Mucosa of rectum (tissue), 2 donors: ENCODE measurements at regions not wholly inside any gene's neighbourhood (a gene's known extent, or its start where the extent isn't known, plus 50 kb on each side); places are given as distances from the start of the nearest gene placed in this dataset.
"Not testable (repeated sequence)": the region's sequence is repeated elsewhere in the genome, so short reads cannot be mapped to it uniquely, and the experiment has no call there.

ENCODE experiments used
- H3K27ac ChIP-seq, 2 donors: one replicate each; pipeline ENCODE4 v1.7.0; 2013; ENCODE audit warnings: inconsistent platforms in 2 of 2, low read depth in 2 of 2, low read length in 2 of 2
- H3K27me3 ChIP-seq, 2 donors: one replicate each; pipeline ENCODE4 v1.7.0; 2013; ENCODE audit warnings: low read length in 2 of 2; ENCODE audit not compliant: control insufficient read depth in 2 of 2, insufficient read depth in 2 of 2
- H3K36me3 ChIP-seq, 2 donors: one replicate each; pipeline ENCODE4 v1.7.0; 2013; ENCODE audit warnings: low read length in 2 of 2; ENCODE audit not compliant: control insufficient read depth in 2 of 2, insufficient read depth in 2 of 2
- H3K4me1 ChIP-seq, 2 donors: one replicate each; pipeline ENCODE4 v1.7.0; 2013; ENCODE audit warnings: low read length in 2 of 2, mild to moderate bottlenecking in 1 of 2; ENCODE audit not compliant: control insufficient read depth in 2 of 2, insufficient read depth in 2 of 2
- H3K4me3 ChIP-seq, 2 donors: one replicate each; pipeline ENCODE4 v1.7.0; 2013; ENCODE audit warnings: low read length in 2 of 2
- H3K9ac ChIP-seq, 2 donors: one replicate each; pipeline ENCODE4 v1.7.0; 2013; ENCODE audit warnings: low read length in 2 of 2, low read depth in 1 of 2, mild to moderate bottlenecking in 1 of 2
- H3K9me3 ChIP-seq, 2 donors: one replicate each; pipeline ENCODE4 v1.7.0; 2013; ENCODE audit warnings: low read length in 2 of 2; ENCODE audit not compliant: control insufficient read depth in 2 of 2
- donor health status: healthy.
- donor health status: Normal muscosa, but diverticular disease.

DNA sequence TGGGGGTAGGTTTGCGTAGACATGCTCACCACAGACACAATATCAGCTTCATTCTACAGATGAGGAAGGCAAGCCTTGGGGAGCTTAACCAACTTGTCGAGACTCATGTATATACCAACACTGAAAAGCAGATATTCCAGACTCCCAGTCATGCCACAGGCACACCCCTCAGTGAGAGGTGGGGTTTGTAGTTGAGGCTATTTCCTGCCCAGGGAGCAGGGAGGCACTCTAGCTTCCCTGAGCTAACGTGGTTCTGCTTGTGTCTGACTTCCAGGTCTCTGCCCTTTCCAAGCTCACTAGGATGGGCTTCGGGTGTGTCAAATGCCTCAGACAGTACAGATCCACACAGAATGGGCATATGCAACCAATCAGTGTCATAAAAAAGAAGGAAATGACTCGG lies 122.3 kb upstream of the RUNX1 start:
- no peaks in the 10 kb centered on the region for H3K27me3 ChIP-seq
- H3K4me1 ChIP-seq = no peaks in the 10 kb centered on the region
- no peak overlapping the region for H3K9ac ChIP-seq
- no peaks in the 10 kb centered on the region for H3K9me3 ChIP-seq
- no peak overlapping the region for H3K4me3 ChIP-seq
- no peak overlapping the region for H3K27ac ChIP-seq
- no peaks in the 10 kb centered on the region for H3K36me3 ChIP-seq

DNA sequence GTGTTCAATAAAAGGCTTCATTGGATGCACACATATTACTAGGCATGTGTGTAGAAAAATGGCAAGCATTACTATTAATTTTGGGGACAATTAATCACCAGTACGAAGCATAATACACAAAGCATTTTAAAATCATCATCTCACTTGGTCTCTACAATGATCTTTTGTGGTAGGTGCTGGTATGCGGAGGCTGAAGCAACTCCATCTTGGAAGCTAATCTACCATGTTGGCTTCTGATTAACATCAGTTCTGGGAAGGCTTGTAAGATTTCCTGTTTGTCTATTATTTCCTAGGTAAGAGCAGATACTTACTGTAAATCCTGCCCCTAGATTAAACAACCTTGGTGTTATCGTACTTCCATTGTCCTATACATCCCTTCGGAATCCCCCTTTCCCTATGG lies 121.7 kb upstream of the RUNX1 start:
- Histone ChIP-seq H3K27ac (no peak overlapping the region), H3K4me3 (no peak overlapping the region), H3K9me3 (no peaks in the 10 kb centered on the region), H3K27me3 (no peaks in the 10 kb centered on the region), H3K4me1 (no peaks in the 10 kb centered on the region), H3K9ac (no peak overlapping the region), H3K36me3 (no peaks in the 10 kb centered on the region)

DNA sequence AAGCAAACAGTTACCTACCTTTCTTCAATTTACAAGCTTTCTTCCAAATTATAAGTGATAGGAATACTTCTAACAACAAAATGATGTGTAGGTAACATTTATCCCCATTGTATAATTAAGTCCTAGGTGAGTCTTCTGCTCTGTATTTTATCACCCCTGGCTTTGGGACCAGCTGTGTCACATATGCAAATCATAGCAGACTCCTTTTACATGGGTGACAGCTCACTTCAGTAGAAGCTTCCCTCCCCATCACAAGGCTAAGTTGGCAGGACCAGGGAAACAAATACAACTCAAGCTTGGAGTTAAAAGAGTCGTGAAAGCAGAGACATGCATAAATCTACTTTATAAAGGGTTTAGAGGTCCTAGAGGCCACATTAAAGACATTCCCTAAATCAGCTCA lies 121.1 kb upstream of the RUNX1 start:
- no peak overlapping the region for H3K9ac ChIP-seq
- no peaks in the 10 kb centered on the region for H3K9me3 ChIP-seq
- H3K4me3 ChIP-seq = no peak overlapping the region
- H3K27ac ChIP-seq = no peak overlapping the region
- no peaks in the 10 kb centered on the region for H3K4me1 ChIP-seq
- no peaks in the 10 kb centered on the region for H3K36me3 ChIP-seq
- H3K27me3 ChIP-seq = no peaks in the 10 kb centered on the region

DNA sequence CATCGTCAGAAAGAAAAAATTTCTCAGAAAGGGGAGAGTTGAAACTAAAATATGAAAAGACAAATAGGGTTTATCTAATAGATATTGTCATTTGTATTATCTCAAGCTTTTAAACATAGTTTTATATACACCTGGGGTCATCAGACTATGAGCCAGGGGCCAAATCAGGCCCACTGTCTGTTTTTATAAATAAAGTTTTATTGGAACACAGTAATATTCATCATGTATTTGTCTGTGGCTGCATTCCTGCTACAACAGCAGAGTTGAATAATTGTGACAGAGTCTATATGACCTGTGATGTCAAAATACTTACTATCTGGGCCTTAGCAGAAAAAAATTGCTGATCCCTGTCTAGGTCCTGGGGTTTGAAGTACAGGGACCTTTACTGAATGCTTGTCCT lies 120.5 kb upstream of the RUNX1 start:
- Histone ChIP-seq H3K36me3 (no peaks in the 10 kb centered on the region), H3K27ac (no peak overlapping the region), H3K4me1 (no peaks in the 10 kb centered on the region)

GRCh38 chr21:35168735-35169134 lies 119.6 kb upstream of the RUNX1 start:
- Histone ChIP-seq H3K9me3 (no peaks in the 10 kb centered on the region), H3K36me3 (no peaks in the 10 kb centered on the region), H3K27ac (no peak overlapping the region), H3K4me3 (no peak overlapping the region), H3K9ac (no peak overlapping the region), H3K27me3 (no peaks in the 10 kb centered on the region), H3K4me1 (no peaks in the 10 kb centered on the region)

More for the DNA sequence above, 120.5 kb upstream of the RUNX1 start:
- Histone ChIP-seq H3K9me3 (no peaks in the 10 kb centered on the region), H3K27me3 (no peaks in the 10 kb centered on the region), H3K9ac (no peak overlapping the region), H3K4me3 (no peak overlapping the region)

DNA sequence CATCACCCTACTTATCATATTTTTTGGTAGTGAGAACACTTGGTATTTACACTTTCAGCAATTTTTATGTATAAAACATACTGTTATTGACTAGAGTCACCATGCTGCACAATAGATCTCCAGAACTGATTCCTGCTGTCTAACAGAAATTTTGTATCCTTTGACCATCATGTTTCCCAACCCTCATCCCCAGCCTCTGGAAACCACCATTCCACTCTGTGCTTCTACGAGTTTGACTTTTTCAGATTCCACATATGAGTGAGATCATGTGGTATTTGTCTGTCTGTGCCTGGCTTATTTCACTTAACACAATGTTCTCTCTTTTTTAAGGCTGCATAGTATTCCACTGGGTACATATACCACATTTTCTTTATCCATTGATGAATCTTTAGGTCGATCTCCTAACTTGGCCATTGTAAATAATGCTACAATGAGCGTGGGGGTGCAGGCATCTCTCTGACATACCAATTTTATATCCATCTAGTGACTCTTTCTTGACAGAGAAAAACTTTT lies 115.9 kb upstream of the RUNX1 start:
- Histone ChIP-seq H3K4me1 (no peaks in the 10 kb centered on the region), H3K27me3 (no peaks in the 10 kb centered on the region), H3K4me3 (no peak overlapping the region), H3K9ac (no peak overlapping the region), H3K9me3 (no peaks in the 10 kb centered on the region), H3K27ac (no peak overlapping the region), H3K36me3 (no peaks in the 10 kb centered on the region)

DNA sequence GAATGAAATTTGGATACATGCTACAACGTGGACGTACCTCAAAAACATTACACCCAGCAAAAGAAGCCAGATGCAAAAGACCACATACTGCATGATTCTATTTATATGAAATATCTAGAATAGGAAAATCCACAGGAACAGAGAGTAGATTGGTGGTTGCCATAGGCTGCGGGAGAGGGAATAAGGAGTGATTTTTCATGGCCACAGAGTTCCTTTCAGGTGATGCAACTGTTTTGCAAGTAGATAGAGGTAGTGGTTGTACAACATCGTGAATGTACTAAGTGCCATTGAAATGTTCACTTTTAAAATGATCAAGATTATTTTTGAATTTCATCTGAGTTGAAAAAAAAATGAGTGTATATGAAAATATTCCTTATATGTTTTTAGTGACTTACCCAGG lies 115.3 kb upstream of the RUNX1 start:
- H3K9me3 ChIP-seq = no peaks in the 10 kb centered on the region
- no peaks in the 10 kb centered on the region for H3K36me3 ChIP-seq
- no peaks in the 10 kb centered on the region for H3K4me1 ChIP-seq
- no peak overlapping the region for H3K27ac ChIP-seq
- no peaks in the 10 kb centered on the region for H3K27me3 ChIP-seq
- H3K9ac ChIP-seq = no peak overlapping the region
- no peak overlapping the region for H3K4me3 ChIP-seq

- Histone ChIP-seq H3K9ac (no peak overlapping the region), H3K27ac (no peak overlapping the region), H3K27me3 (no peaks in the 10 kb centered on the region)
These were observed 114.3 kb upstream of the RUNX1 start for GRCh38 chr21:35163411-35163810.

GRCh38 chr21:35162831-35163230 lies 113.7 kb upstream of the RUNX1 start:
- H3K27me3 ChIP-seq = no peaks in the 10 kb centered on the region
- no peaks in the 10 kb centered on the region for H3K36me3 ChIP-seq
- no peak overlapping the region for H3K27ac ChIP-seq
- no peaks in the 10 kb centered on the region for H3K4me1 ChIP-seq
- H3K9ac ChIP-seq = no peak overlapping the region
- H3K4me3 ChIP-seq = no peak overlapping the region
- H3K9me3 ChIP-seq = peaks cover 0 to 4% of the 10 kb centered on the region in 2 donors

More at GRCh38 chr21:35163411-35163810, 114.3 kb upstream of the RUNX1 start:
- no peaks in the 10 kb centered on the region for H3K9me3 ChIP-seq
- no peak overlapping the region for H3K4me3 ChIP-seq
- H3K36me3 ChIP-seq = no peaks in the 10 kb centered on the region
- no peaks in the 10 kb centered on the region for H3K4me1 ChIP-seq

GRCh38 chr21:35159881-35160280 lies 110.8 kb upstream of the RUNX1 start:
- H3K27ac ChIP-seq = no peak overlapping the region
- no peaks in the 10 kb centered on the region for H3K4me1 ChIP-seq
- H3K9me3 ChIP-seq = peaks cover 0 to 7% of the 10 kb centered on the region in 2 donors
- no peak overlapping the region for H3K4me3 ChIP-seq
- H3K27me3 ChIP-seq = no peaks in the 10 kb centered on the region
- H3K9ac ChIP-seq = no peak overlapping the region
- H3K36me3 ChIP-seq = no peaks in the 10 kb centered on the region

DNA sequence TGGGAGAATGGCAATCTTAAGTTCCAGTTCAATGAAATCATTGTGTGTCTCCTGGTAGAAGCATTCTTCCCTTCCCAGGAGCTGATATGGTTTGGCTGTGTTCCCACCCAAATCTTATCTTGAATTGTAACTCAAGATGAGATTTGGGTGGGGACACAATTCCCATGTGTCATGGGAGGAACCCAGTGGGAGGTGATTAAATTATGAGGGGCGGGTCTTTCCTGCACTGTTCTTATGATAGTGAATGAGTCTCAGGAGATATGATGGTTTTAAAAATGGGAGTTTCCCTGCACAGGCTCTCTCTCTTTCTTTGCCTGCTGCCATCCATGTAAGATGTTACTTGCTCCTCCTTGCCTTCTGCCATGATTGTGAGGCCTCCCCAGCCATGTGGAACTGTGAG lies 108.3 kb upstream of the RUNX1 start:
- not testable (repeated sequence) for H3K27me3 ChIP-seq, H3K9me3 ChIP-seq, H3K27ac ChIP-seq, H3K9ac ChIP-seq, H3K4me3 ChIP-seq, H3K4me1 ChIP-seq, H3K36me3 ChIP-seq
